Small intestine (tissue), 7 donors: ENCODE measurements at regions not wholly inside any gene's neighbourhood (a gene's known extent, or its start where the extent isn't known, plus 50 kb on each side); places are given as distances from the start of the nearest gene placed in this dataset.
"Not testable (repeated sequence)": the region's sequence is repeated elsewhere in the genome, so short reads cannot be mapped to it uniquely, and the experiment has no call there.

ENCODE experiments used
- DNase-seq, 2 donors: peaks; one replicate each; pipeline versions ENCODE4 v3.0.0 to v3.0.0-alpha.2; 2013
- FAIRE-seq: peaks from 2 replicates; lab custom pipeline; 2012; peaks lifted over from hg19 to GRCh38; lab: Jason Lieb, UNC
- H3K27ac ChIP-seq, 3 donors: one replicate each; pipeline ENCODE4 v1.5.1; 2013; ENCODE audit warnings: low read length in 2 of 3, mild to moderate bottlenecking in 2 of 3, control low read depth in 1 of 3, inconsistent platforms in 1 of 3, low read depth in 1 of 3, moderate library complexity in 1 of 3
- H3K27me3 ChIP-seq, 3 donors: one replicate each; pipeline ENCODE4 v1.6.1; 2013; ENCODE audit warnings: low read length in 3 of 3, inconsistent platforms in 1 of 3; ENCODE audit not compliant: control insufficient read depth in 3 of 3, insufficient read depth in 3 of 3
- H3K36me3 ChIP-seq, 3 donors: one replicate each; pipeline ENCODE4 v1.6.1; 2013; ENCODE audit warnings: low read length in 3 of 3, inconsistent platforms in 1 of 3, low read depth in 1 of 3, mild to moderate bottlenecking in 1 of 3, moderate library complexity in 1 of 3; ENCODE audit not compliant: control insufficient read depth in 3 of 3, insufficient read depth in 2 of 3
- H3K4me1 ChIP-seq, 3 donors: one replicate each; pipeline ENCODE4 v1.6.1; 2013; ENCODE audit warnings: low read length in 2 of 3, inconsistent platforms in 1 of 3, low read depth in 1 of 3, mild to moderate bottlenecking in 1 of 3, moderate library complexity in 1 of 3; ENCODE audit not compliant: control insufficient read depth in 3 of 3, insufficient read depth in 2 of 3
- H3K4me3 ChIP-seq, 3 donors: one replicate each; pipeline ENCODE4 v1.5.1; 2013; ENCODE audit warnings: low read length in 3 of 3, control low read depth in 1 of 3, inconsistent platforms in 1 of 3, low read depth in 1 of 3, mild to moderate bottlenecking in 1 of 3, moderate library complexity in 1 of 3
- H3K9me3 ChIP-seq, 2 donors: one replicate each; pipeline ENCODE4 v1.6.1; 2013; ENCODE audit warnings: low read depth in 1 of 2, low read length in 1 of 2; ENCODE audit not compliant: control insufficient read depth in 2 of 2, insufficient read depth in 1 of 2
- WGBS, 3 donors: extraction: QIAGEN DNeasy Blood & Tissue Kit; methylation state at CpG; one replicate each; pipeline ENCODE4 v1.1.7; 2013; 5-methylcytosine and 5-hydroxymethylcytosine counted together
- donor health status: healthy with polysubstance abuse.
- donor health status: control.
- donor health status: control.
- donor health status: Bipolar disorder and iron deficiency.
- donor health status: healthy.

DNA sequence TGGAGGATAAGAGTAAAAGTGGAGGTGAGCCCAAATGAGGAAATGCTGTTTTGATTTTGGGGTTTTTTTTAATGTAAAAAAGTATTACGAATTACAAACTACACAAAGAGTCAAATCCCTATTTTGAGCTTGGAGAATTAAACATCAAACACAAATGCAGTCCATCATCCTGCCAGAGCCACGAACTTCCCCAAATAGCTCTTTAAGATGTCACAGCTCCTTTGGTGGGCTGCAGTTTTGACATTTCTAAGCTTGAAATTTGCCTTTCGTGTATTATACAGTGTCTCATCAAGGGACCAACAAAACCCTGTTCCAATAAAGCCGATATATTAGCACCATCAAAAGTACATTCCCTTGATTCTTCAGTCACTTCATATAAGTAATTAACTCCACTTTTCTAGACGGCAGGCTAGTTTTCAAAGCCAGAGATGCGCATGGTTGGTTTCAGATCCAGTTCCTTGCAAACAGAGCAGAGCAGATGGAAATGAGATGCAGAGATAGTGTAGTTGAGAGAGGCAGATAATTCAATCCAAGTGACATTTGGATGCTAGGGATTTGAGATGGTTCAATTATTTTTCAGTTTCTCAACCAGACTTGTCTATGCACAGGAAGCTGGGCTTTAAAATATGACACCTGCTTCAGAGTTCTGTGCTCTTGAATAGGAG lies 580.9 kb downstream of the EDEM1 start:
- Histone ChIP-seq H3K36me3 (no peaks in the 10 kb centered on the region), H3K4me3 (no peak overlapping the region), H3K9me3 (no peaks in the 10 kb centered on the region), H3K4me1 (no peaks in the 10 kb centered on the region), H3K27ac (no peak overlapping the region), H3K27me3 (no peaks in the 10 kb centered on the region)
- WGBS, 3 donors: 61 to 74% (median 66%) methylated on average over 6 of the region's 6 CpGs
- DNase-seq: no peak
- FAIRE-seq: no peak

DNA sequence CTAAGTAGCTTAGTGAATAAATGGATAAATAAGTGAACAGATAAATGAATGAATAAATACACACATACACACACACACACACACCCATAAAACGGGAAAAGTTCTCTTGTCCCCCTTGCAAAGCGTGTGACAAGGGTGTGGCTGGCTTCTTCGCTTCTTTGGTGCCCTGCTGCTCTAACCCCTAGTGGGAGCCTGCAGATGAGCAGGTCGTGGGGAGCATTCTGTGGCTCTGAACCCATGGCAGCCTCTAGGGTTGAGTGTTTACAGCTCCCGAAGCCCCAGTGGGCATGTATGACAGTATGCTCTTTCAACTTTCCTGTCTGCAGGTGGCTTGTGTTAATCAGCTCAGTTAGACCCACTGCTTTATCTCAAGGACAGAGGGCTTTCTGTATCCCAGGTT lies 582.3 kb downstream of the EDEM1 start:
- 42 to 71% (median 59%) methylated on average over 5 of the region's 5 CpGs for WGBS, 3 donors
- DNase-seq: no peak
- no peak overlapping the region for H3K27ac ChIP-seq

DNA sequence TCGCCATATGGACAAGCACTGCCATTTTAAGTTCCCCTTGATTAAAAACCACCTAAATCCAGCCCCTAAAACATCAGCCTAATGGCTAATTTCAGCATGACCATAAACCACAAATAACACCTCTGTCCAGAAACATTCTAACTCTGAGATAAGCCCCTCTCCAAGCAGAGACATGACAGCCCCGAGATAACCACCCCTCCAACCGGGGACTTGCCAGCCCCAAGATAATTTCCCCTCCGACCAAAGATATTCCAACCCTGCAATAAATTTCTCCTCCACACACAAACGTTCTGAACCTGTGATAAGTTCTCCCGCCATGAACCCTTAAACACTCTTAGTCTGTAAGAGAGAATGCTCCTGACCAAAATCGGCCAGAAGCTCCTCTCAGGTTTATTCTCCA lies 586.8 kb downstream of the EDEM1 start:
- Histone ChIP-seq H3K4me3 (no peak overlapping the region), H3K4me1 (no peaks in the 10 kb centered on the region), H3K27ac (no peak overlapping the region), H3K36me3 (no peaks in the 10 kb centered on the region), H3K27me3 (no peaks in the 10 kb centered on the region), H3K9me3 (no peaks in the 10 kb centered on the region)
- WGBS, 3 donors: 43 to 53% (median 46%) methylated on average over 7 of the region's 7 CpGs
- no peak for DNase-seq
- no peak for FAIRE-seq

More for the DNA sequence above, 582.3 kb downstream of the EDEM1 start:
- no peak overlapping the region for H3K4me3 ChIP-seq
- H3K9me3 ChIP-seq: no peaks in the 10 kb centered on the region
- H3K27me3 ChIP-seq: no peaks in the 10 kb centered on the region
- no peaks in the 10 kb centered on the region for H3K36me3 ChIP-seq
- H3K4me1 ChIP-seq: no peaks in the 10 kb centered on the region
- FAIRE-seq: no peak

DNA sequence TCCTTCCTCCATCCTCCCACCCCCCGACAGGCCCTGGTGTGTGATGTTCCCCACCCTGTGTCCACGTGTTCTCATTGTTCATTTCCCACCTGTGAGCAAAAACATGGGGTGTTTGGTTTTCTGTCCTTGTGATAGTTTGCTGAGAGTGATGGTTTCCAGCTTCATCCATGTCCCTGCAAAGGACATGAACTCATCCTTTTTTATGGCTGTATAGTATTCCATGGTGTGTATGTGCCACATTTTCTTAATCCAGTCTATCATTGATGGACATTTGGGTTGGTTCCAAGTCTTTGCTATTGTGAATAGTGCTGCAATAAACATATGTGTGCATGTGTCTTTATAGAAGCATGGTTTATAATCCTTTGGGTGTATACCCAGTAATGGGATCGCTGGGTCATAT lies 587.6 kb downstream of the EDEM1 start:
- H3K27me3 ChIP-seq, H3K4me3 ChIP-seq, H3K9me3 ChIP-seq, FAIRE-seq, H3K36me3 ChIP-seq, DNase-seq, H3K4me1 ChIP-seq, H3K27ac ChIP-seq: not testable (repeated sequence)
- WGBS, 3 donors: 92 to 95% (median 94%) methylated on average over 3 of the region's 3 CpGs

DNA sequence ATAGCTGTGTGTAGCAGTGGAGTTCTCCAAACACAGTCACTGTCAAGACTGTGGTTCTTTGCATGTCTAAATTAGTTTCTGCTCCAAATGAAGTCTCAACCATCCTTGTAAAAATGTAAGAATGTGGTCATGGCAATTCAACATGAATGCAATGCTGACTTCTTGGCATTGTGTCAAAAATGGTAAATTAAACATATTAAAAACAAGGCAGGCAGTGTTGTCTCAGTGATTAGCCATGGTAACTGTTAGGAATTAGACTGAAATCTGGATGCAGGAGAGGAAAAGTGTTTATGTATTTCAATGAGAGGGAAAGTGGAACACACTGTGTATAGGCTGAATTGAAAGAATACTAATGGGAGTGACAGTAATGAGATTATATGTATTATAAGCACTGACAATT lies 597.2 kb downstream of the EDEM1 start:
- no peak for FAIRE-seq
- Histone ChIP-seq H3K27me3 (no peaks in the 10 kb centered on the region), H3K36me3 (no peaks in the 10 kb centered on the region), H3K9me3 (no peaks in the 10 kb centered on the region), H3K4me3 (no peak overlapping the region), H3K27ac (no peak overlapping the region), H3K4me1 (no peaks in the 10 kb centered on the region)
- DNase-seq: no peak

DNA sequence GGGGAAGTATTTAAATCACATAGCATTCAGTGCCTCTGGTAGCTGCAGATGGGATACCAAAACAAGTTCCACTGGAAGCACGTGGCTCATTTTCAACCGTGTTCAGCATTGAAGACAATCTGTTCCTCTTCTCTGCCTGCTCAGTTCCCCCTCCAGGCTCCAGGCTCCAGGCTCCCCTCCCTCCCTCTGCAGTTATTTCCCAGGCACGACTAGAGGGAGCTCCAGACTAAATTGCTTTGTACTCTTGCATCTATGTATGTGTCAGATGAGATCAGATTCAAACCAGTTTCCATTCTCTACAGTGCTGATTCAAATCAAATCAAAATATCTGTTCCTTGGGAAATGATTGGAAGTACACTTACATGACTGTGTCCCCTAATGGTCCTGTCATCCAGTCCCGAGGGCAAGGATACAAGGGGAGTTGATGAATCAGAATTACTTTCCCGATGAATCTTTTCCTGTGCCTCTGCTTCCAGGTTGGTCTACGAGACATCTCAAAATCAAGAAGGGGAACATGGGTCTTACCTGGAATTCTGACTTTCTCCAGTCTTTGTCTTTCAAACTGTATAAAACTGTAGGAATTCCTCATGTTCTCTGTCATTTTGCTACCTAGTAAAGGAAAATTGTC lies 600.5 kb downstream of the EDEM1 start:
- DNase-seq (peak in 1 of 2 donors; percentile 30), FAIRE-seq (no peak)

DNA sequence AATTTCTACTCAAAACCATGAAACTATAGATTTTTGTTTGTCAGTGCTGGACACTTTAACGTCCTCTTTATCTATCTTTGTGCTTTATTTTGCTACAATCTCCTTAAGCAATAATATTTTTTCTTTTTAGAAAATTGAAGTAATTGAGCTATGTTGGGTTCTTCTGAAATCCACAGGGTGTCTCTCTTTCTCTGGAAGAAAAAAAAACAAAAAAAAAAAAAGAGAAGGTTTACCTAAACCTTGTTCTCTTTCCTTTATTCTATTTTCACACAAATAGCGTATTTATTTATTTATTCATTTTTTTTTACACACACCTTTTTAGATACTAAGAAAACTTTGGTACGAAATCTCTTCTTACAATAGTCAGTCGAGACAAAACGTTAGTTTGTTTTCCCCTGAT lies 601.0 kb downstream of the EDEM1 start:
- FAIRE-seq: no peak
- Histone ChIP-seq H3K4me3 (no peak overlapping the region), H3K27me3 (no peaks in the 10 kb centered on the region), H3K36me3 (no peaks in the 10 kb centered on the region), H3K4me1 (no peaks in the 10 kb centered on the region), H3K27ac (no peak overlapping the region), H3K9me3 (no peaks in the 10 kb centered on the region)
- no peak for DNase-seq
- 47 to 58% (median 55%) methylated on average over 5 of the region's 5 CpGs for WGBS, 3 donors

More for the DNA sequence above, 600.5 kb downstream of the EDEM1 start:
- 38 to 46% (median 43%) methylated on average over 6 of the region's 6 CpGs for WGBS, 3 donors
- no peaks in the 10 kb centered on the region for H3K4me1 ChIP-seq
- no peaks in the 10 kb centered on the region for H3K36me3 ChIP-seq
- no peak overlapping the region for H3K4me3 ChIP-seq
- no peaks in the 10 kb centered on the region for H3K9me3 ChIP-seq
- no peaks in the 10 kb centered on the region for H3K27me3 ChIP-seq
- no peak overlapping the region for H3K27ac ChIP-seq

DNA sequence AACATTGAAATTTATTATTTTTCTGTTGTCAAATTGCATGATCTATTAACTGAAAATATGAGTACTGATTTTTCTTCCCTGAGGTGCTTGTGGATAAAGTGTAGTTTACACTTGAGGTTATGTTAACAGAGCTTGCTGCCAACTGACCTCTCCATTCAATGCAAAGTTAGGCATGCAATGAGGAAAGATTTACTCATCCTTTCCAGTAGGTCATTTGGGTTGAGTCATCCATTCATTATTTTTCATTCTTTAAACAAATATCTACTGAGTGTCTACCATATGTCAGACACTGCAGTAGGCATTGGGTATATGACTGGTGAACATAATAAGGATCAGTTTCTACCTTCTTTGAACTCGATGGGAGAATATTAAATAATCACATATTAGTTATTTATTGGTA lies 604.1 kb downstream of the EDEM1 start:
- Histone ChIP-seq H3K27me3 (no peaks in the 10 kb centered on the region), H3K9me3 (no peaks in the 10 kb centered on the region), H3K27ac (no peak overlapping the region), H3K4me1 (no peaks in the 10 kb centered on the region), H3K4me3 (no peak overlapping the region), H3K36me3 (no peaks in the 10 kb centered on the region)
- DNase-seq (no peak), FAIRE-seq (no peak)
- 56 to 73% (median 67%) methylated on average over 1 of the region's 1 CpG for WGBS, 3 donors

DNA sequence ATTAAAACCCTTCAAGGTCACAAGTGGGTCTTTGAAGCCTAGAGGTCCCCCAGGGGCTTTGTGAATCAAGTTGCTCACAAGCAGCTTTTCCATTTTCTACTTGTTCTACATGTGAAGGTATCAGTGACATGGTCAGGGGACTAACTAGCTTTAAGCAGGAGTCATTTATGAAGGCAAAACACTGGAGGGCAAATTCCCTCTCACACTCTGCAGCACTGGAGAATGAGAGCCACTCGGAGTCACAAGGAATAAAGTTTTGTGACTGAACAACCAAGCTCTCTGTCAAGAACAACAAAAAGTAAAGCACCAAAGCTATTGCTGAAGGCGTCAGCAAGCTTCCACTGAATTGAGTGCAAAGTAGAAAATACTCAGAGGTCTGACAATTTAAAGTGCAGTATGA lies 609.0 kb downstream of the EDEM1 start:
- H3K36me3 ChIP-seq: no peaks in the 10 kb centered on the region
- no peaks in the 10 kb centered on the region for H3K4me1 ChIP-seq
- H3K27ac ChIP-seq: no peak overlapping the region
- FAIRE-seq: no peak
- no peak for DNase-seq
- WGBS, 3 donors: 43 to 59% (median 52%) methylated on average over 2 of the region's 2 CpGs
- no peak overlapping the region for H3K4me3 ChIP-seq
- no peaks in the 10 kb centered on the region for H3K9me3 ChIP-seq
- H3K27me3 ChIP-seq: no peaks in the 10 kb centered on the region
